Fibroblast of upper back skin (primary cell): ENCODE measurements at regions not wholly inside any gene's neighbourhood (a gene's known extent, or its start where the extent isn't known, plus 50 kb on each side); places are given as distances from the start of the nearest gene placed in this dataset.
A peak's percentile ranks its signal among the peaks of the same experiment; 100 is the strongest.

Source experiments
- DNase-seq: peaks from one replicate; pipeline ENCODE4 v3.0.0-alpha.2; 2013

GRCh38 chr11:79768343-79768742 is 327.5 kb upstream of the TENM4 start:
- no peak for DNase-seq

- DNase-seq: peak; percentile 14
These were observed 321.6 kb upstream of the TENM4 start for GRCh38 chr11:79762279-79762921.

GRCh38 chr11:79758325-79758724 is 317.5 kb upstream of the TENM4 start:
- DNase-seq: no peak

GRCh38 chr11:79747406-79747805 is 306.6 kb upstream of the TENM4 start:
- no peak for DNase-seq

- DNase-seq: no peak
These were observed 304.1 kb upstream of the TENM4 start for GRCh38 chr11:79744941-79745340.

- DNase-seq: no peak
These were observed 301.3 kb upstream of the TENM4 start for GRCh38 chr11:79742176-79742575.

- DNase-seq: no peak
These were observed 298.8 kb upstream of the TENM4 start for GRCh38 chr11:79739591-79739990.

GRCh38 chr11:79727221-79727620 is 286.4 kb upstream of the TENM4 start:
- DNase-seq: no peak

- DNase-seq: no peak
These were observed 279.3 kb upstream of the TENM4 start for GRCh38 chr11:79720115-79720514.

GRCh38 chr11:79708319-79708932 is 267.6 kb upstream of the TENM4 start:
- DNase-seq: peak; percentile 51

GRCh38 chr11:79705648-79706047 is 264.8 kb upstream of the TENM4 start:
- DNase-seq: no peak

GRCh38 chr11:79702303-79702702 is 261.5 kb upstream of the TENM4 start:
- no peak for DNase-seq

- peak; percentile 30 for DNase-seq
These were observed 258.4 kb upstream of the TENM4 start for GRCh38 chr11:79699246-79699645.

GRCh38 chr11:79697905-79698304 is 257.1 kb upstream of the TENM4 start:
- peak; percentile 2 for DNase-seq

- no peak for DNase-seq
These were observed 253.5 kb upstream of the TENM4 start for GRCh38 chr11:79694368-79694767.

GRCh38 chr11:79691445-79691844 is 250.6 kb upstream of the TENM4 start:
- DNase-seq: no peak

GRCh38 chr11:79686703-79687419 is 246.0 kb upstream of the TENM4 start:
- no peak for DNase-seq

- DNase-seq: no peak
These were observed 243.1 kb upstream of the TENM4 start for GRCh38 chr11:79683930-79684329.

GRCh38 chr11:79678780-79679452 is 238.1 kb upstream of the TENM4 start:
- DNase-seq: no peak

- DNase-seq: no peak
These were observed 235.6 kb upstream of the TENM4 start for GRCh38 chr11:79676396-79676795.

- no peak for DNase-seq
These were observed 234.3 kb upstream of the TENM4 start for GRCh38 chr11:79675081-79675480.

- DNase-seq: no peak
These were observed 232.0 kb upstream of the TENM4 start for GRCh38 chr11:79672786-79673185.

- no peak for DNase-seq
These were observed 230.6 kb upstream of the TENM4 start for GRCh38 chr11:79671401-79671800.

GRCh38 chr11:79670882-79671281 is 230.1 kb upstream of the TENM4 start:
- no peak for DNase-seq
